HUES48 (cell line): ENCODE measurements at regions not wholly inside any gene's neighbourhood (a gene's known extent, or its start where the extent isn't known, plus 50 kb on each side); places are given as distances from the start of the nearest gene placed in this dataset.

Experiments used
- H3K27ac ChIP-seq: one replicate; pipeline ENCODE4 v1.7.0; 2013; ENCODE audit warnings: low read depth, low read length, inconsistent platforms
- H3K27me3 ChIP-seq: 2 replicates; pipeline ENCODE4 v1.6.1; 2013; ENCODE audit warnings: mild to moderate bottlenecking, low read length; ENCODE audit not compliant: control insufficient read depth, insufficient read depth
- H3K36me3 ChIP-seq: 2 replicates; pipeline ENCODE4 v1.6.1; 2013; ENCODE audit warnings: low read length; ENCODE audit not compliant: control insufficient read depth, insufficient read depth
- H3K4me1 ChIP-seq: 2 replicates; pipeline ENCODE4 v1.6.1; 2013; ENCODE audit warnings: mild to moderate bottlenecking, low read length; ENCODE audit not compliant: control insufficient read depth, insufficient read depth
- H3K4me3 ChIP-seq: 2 replicates; pipeline ENCODE4 v1.5.1; 2013; ENCODE audit warnings: mild to moderate bottlenecking, low read depth, low read length
- H3K9ac ChIP-seq: 2 replicates; pipeline ENCODE4 v1.6.1; 2013; ENCODE audit warnings: mild to moderate bottlenecking, low read depth, low read length, moderate library complexity
- H3K9me3 ChIP-seq: 2 replicates; pipeline ENCODE4 v1.6.1; 2013; ENCODE audit warnings: low read length; ENCODE audit not compliant: control insufficient read depth, insufficient read depth

DNA sequence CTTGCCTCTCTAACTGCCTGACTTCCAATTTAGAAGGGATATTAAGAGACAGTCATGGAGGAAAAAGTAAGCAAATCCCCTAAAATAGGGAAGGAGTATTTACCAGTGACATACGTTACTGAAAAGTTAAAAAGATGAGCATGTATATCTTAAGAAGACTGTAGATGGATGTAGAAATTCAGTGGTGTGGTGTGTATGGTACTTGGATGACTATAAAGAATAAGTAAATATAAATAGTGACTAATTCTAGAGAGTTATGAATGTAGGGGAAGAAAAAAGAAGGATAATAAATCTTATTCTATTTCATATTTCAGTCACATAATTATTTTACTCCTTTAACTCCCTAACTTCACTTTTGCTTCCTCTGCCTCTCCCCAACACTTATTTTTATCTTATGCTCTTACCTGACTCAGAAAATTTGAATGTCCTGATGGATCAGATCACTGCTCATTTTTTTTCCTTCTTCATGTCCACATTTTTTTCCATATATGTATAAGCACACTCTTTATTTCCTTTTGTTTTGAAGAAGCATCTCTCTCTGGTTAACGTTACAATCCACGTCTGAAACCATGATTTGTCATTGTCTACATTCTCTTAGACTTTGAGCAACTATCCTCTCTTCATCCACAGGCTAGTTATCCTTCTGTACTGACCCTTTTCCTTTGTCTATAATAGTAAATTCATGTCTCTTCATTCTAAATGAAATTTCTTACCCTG, 422.7 kb upstream of the SYT1 start:
- Histone ChIP-seq H3K4me1 (no peaks in the 10 kb centered on the region), H3K9ac (no peak overlapping the region), H3K9me3 (no peaks in the 10 kb centered on the region), H3K27ac (no peak overlapping the region), H3K27me3 (no peaks in the 10 kb centered on the region), H3K36me3 (no peaks in the 10 kb centered on the region), H3K4me3 (no peak overlapping the region)

DNA sequence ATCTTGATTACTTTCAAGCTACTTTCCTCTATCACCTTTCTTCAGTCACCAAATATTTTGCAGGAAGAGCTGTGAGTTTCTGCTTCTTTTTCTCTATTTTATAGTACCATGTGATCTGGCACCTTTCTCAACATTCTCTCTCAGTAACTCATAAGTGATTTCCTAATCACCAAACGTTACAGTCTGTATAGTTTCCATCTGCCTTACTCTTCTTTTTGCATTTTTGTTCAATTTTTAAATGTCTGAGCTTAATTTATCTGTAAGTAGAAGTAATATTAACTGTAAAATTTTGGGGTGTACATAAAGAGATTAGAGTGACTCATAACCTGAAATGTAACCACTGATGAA, 422.1 kb upstream of the SYT1 start:
- H3K27ac ChIP-seq: no peak overlapping the region
- H3K27me3 ChIP-seq: no peaks in the 10 kb centered on the region
- H3K9ac ChIP-seq: no peak overlapping the region
- H3K9me3 ChIP-seq: no peaks in the 10 kb centered on the region
- no peaks in the 10 kb centered on the region for H3K4me1 ChIP-seq
- no peaks in the 10 kb centered on the region for H3K36me3 ChIP-seq
- no peak overlapping the region for H3K4me3 ChIP-seq

DNA sequence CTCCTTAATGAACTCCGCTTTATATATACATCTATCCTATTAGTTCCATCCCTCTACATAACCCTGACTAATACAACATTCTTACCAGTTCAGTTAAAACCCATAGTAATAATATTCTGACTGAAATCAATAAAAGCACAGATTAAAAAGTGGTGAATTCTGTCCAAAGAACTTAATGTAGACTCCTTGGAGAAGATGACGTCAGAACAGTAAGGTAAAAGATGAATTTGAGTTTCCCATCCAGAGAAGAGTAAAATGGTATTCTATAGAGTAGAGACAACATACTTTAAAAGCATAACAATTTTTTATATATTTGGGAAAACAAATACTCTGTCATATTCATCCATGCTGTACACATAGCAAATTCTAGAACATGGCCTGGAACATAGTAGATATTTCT, 418.0 kb upstream of the SYT1 start:
- Histone ChIP-seq H3K27ac (no peak overlapping the region), H3K4me3 (no peak overlapping the region)

DNA sequence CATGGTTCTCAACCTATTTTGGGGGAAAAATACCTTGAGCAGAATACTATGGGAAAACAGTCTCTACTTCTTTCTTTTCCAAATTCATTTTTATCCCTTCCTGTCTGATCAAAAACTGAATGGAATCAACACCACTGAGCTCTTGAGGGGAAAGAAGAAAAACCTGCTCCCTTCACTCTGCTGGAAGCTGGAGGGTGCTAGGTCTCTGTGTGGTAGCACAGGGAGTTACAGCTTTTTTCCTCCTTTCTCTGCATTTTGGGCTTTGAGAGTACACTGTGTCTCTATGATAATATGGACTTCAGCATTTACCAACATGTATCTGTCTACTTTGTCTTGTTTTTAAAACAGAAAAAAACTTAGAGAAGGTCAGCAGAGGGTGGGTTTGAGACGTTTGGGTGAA, 417.2 kb upstream of the SYT1 start:
- no peak overlapping the region for H3K9ac ChIP-seq
- H3K27me3 ChIP-seq: no peaks in the 10 kb centered on the region
- no peaks in the 10 kb centered on the region for H3K9me3 ChIP-seq
- no peak overlapping the region for H3K27ac ChIP-seq
- H3K4me1 ChIP-seq: peaks cover 5% of the 10 kb centered on the region; the same call in 1 of the 2 replicates
- H3K4me3 ChIP-seq: no peak overlapping the region
- H3K36me3 ChIP-seq: no peaks in the 10 kb centered on the region

More for the DNA sequence above, 418.0 kb upstream of the SYT1 start:
- H3K9me3 ChIP-seq: no peaks in the 10 kb centered on the region
- H3K27me3 ChIP-seq: no peaks in the 10 kb centered on the region
- no peaks in the 10 kb centered on the region for H3K36me3 ChIP-seq
- H3K9ac ChIP-seq: no peak overlapping the region
- H3K4me1 ChIP-seq: no peaks in the 10 kb centered on the region

DNA sequence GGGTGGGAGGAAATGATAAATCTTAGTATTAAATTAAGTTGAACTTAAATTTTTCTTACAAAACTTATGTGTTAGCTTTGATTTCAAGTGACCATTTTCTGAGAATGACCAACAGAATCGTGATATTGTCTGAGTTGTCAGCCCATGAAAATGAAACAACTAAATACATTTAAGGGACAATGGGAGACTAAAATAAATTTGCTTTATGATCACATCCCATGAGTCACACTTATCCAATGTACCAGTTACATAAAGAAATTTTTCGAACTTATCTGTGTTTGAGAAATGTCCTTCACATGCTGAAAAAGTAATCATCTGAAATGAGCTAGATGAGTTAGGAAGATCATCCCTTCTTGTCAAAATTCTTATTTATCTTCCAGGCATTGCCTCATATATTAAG, 415.9 kb upstream of the SYT1 start:
- no peak overlapping the region for H3K27ac ChIP-seq
- no peak overlapping the region for H3K9ac ChIP-seq
- peaks cover 8% of the 10 kb centered on the region; the same call in 1 of the 2 replicates for H3K4me1 ChIP-seq
- H3K27me3 ChIP-seq: no peaks in the 10 kb centered on the region
- no peaks in the 10 kb centered on the region for H3K9me3 ChIP-seq
- H3K4me3 ChIP-seq: no peak overlapping the region
- no peaks in the 10 kb centered on the region for H3K36me3 ChIP-seq

DNA sequence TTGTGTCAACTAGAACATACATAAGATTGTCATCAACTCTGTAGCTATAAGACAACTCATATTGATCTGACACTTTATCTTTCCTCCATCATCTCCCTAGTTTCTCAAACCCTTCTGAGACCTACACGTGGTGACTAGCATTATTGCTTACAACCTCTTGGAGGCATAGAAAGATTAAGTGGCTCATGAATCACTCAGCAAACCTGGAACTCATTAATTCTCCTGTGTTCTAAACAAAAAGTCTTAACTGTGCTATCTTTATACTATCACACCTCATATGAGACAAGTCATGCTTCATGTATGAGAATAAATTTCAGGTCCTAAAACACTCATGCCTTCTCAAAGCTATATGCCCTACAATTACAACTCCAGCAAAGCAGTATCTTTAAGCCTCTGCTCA, 408.6 kb upstream of the SYT1 start:
- no peak overlapping the region for H3K4me3 ChIP-seq
- H3K36me3 ChIP-seq: no peaks in the 10 kb centered on the region
- no peak overlapping the region for H3K9ac ChIP-seq
- no peaks in the 10 kb centered on the region for H3K9me3 ChIP-seq
- H3K27ac ChIP-seq: no peak overlapping the region
- H3K27me3 ChIP-seq: no peaks in the 10 kb centered on the region
- H3K4me1 ChIP-seq: peaks cover 24% of the 10 kb centered on the region

DNA sequence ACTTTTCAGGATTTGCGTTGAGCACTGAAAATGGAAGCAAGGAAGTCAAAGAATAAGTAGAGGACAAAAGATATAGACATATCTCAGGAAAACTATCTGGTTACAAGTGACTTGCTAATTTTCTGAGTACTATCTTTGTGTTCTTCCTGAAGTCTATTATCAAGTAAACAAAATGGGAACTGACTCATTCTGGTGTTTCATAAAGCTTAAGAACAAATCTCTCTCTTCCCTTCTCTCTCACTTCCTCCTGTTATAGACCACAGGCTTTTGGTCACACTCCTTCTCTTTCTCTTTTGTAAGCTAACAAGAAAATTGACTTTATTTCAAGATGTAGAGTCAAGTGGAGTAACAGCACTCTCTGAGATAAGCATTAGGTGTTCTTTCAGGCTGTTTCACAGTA, 406.6 kb upstream of the SYT1 start:
- Histone ChIP-seq H3K9me3 (no peaks in the 10 kb centered on the region), H3K36me3 (no peaks in the 10 kb centered on the region), H3K4me1 (peaks cover 17% of the 10 kb centered on the region), H3K27me3 (no peaks in the 10 kb centered on the region), H3K27ac (no peak overlapping the region), H3K9ac (no peak overlapping the region), H3K4me3 (no peak overlapping the region; the same call in 1 of the 2 replicates)

DNA sequence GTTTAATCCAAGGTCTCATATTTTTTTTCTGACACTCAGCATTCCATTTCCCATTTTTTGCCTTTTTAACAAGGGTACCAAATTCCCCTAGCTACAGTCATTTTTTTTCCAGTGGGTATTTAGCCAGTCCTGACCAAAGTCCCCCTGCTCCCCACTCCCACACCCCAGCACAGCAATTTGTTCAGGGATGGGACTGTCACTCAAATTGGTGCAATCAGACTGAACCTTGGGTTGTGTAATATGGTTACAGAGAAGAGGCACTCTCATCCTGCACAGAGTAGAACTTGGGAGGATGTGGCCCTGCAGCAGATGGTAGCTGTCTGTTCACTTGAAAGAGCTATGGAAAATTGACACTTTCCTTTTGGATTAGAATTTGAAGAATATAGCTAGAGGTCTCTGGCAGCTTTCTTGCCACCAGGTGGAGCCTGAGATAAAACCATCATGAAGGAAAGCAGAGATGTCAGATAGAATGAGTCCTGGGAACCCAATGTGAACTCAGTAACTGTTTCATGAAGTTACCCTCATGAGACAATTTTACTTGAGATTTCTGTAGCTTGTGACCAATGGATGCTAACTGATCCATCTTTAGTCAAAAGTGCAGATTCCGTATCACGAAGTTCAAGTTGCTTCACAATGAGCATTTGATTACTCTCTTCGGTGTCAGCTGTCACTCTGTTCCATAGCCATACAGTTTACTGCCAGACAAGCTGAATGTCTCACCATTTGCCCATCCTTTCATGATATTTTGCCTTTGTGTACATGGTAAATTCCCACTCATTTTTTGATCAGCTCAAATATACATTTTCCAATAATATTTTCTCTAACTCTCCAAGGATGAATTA, 394.0 kb upstream of the SYT1 start:
- Histone ChIP-seq H3K9ac (no peak overlapping the region), H3K4me3 (no peak overlapping the region), H3K36me3 (no peaks in the 10 kb centered on the region), H3K27ac (no peak overlapping the region), H3K4me1 (no peaks in the 10 kb centered on the region), H3K9me3 (no peaks in the 10 kb centered on the region), H3K27me3 (no peaks in the 10 kb centered on the region)

DNA sequence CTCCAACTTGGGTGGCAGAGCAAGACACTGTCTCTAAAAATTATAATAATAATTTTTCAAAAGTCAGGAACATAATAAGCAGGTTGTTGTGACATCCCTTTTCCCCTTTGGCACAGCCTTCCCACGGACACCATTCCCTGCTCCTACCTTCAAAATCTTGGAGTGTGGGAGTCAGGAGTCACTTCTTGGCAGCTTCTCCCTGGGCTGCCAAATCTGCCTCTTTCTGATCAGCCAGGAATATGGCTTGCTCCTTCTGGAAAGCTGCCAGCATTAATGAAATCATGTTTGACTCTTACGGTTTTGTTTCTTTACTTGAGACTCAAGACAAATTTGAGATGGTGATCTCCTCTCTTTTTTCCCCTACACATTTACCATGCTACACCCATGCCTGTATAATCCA, 391.4 kb upstream of the SYT1 start:
- H3K36me3 ChIP-seq: no peaks in the 10 kb centered on the region
- no peak overlapping the region for H3K27ac ChIP-seq
- no peak overlapping the region for H3K4me3 ChIP-seq
- H3K9ac ChIP-seq: no peak overlapping the region
- H3K9me3 ChIP-seq: no peaks in the 10 kb centered on the region
- H3K4me1 ChIP-seq: peaks cover 5% of the 10 kb centered on the region; the same call in 1 of the 2 replicates
- no peaks in the 10 kb centered on the region for H3K27me3 ChIP-seq

DNA sequence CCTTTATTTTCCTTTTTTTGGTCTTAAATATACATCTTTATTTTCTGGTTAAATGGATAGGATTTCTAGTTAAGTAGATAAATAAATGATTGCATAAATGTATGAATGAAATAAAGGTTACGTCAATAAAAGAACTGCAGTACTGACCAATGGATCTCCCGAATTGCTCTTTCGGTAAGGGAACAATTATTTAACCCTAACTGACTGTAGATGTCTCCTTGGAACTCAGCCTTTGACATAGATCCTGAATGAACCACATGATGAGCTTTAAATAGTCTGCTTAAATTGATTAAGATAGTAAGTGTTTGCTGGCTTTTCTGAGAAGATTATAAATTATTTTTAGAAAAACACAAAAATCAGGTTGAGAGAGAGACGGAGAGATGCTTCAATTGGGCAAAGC, 391.0 kb upstream of the SYT1 start:
- no peak overlapping the region for H3K9ac ChIP-seq
- no peak overlapping the region for H3K4me3 ChIP-seq
- H3K36me3 ChIP-seq: no peaks in the 10 kb centered on the region
- H3K4me1 ChIP-seq: peaks cover 5% of the 10 kb centered on the region; the same call in 1 of the 2 replicates
- no peak overlapping the region for H3K27ac ChIP-seq
- H3K27me3 ChIP-seq: no peaks in the 10 kb centered on the region
- no peaks in the 10 kb centered on the region for H3K9me3 ChIP-seq

DNA sequence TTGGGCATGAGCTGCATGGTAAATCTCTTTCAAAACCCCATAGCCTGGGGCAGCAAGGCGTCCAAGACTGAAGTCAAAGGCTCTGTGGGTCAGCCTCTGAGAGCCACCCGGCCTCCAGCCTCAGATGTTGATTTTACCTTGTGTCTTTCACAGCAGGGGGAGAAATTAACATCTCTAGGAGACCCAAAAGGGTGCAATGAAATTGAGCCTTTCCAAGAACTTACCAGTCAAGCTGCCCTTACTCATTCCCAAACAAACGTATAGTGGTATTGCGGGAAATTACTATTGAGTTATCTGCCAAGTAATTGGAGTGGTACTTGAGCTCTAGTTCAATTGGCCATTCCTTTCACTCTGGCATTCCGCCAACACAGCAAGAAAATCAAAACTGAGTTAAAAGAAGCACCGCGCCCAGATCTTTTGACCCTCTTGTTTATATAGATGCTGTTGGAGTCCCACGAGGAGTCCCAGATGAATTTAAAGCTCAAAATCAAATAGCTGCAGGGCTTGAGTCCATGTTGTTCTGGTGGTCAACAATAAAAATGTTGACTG, 380.7 kb upstream of the SYT1 start:
- Histone ChIP-seq H3K9me3 (no peaks in the 10 kb centered on the region), H3K27me3 (no peaks in the 10 kb centered on the region), H3K36me3 (no peaks in the 10 kb centered on the region), H3K4me1 (no peaks in the 10 kb centered on the region), H3K27ac (no peak overlapping the region), H3K4me3 (no peak overlapping the region), H3K9ac (no peak overlapping the region)
